HG02798 (cell line): ENCODE measurements at regions not wholly inside any gene's neighbourhood (a gene's known extent, or its start where the extent isn't known, plus 50 kb on each side); places are given as distances from the start of the nearest gene placed in this dataset.
A peak's percentile ranks its signal among the peaks of the same experiment; 100 is the strongest.
"Not testable (repeated sequence)": the region's sequence is repeated elsewhere in the genome, so short reads cannot be mapped to it uniquely, and the experiment has no call there.

ENCODE experiments used
- ATAC-seq: cut with Tn5 transposase; IDR thresholded peaks from one replicate; pipeline ENCODE4 v1.9.1; 2021; ENCODE audit warnings: mild to moderate bottlenecking; ENCODE audit not compliant: unreplicated experiment, poor library complexity

DNA sequence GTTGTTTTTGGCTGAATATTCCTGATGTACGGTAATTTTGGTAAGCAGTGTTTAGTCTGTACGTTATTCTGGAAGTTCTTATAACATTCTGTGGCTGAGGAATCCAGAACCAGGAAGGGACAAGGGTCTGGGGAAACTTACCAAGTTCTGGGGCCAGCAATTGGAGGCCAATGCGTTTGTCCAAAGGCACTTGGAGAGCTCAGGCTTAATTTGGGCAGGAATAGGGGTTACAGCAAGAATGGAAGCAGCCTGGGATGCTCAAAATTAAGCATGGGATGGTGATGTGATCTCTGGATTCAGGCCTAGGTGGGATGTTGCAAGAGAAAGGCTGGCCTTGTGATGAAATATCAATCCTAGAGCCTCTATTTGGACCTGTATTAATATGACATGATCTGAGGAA is 235.2 kb upstream of the NOX3 start:
- ATAC-seq, result no peak

DNA sequence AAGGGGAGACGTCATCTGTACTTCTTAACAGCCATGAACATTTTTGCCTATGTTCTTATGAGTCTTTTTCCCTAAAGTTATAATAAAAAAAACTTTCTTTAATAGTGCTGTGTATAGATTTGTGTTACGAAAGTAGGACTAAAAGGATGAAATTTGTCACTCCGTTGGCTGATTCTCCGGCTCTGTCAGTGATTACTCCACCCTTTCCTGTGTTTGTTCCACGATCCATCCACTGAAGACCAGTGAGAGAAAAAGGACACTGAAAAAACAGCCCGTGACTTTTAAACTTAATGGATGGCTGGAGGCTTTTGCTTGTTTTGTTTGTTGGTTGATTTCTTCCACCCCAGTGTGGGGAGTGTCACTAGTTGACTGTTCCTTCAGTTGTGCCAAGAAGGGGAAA is 232.0 kb upstream of the NOX3 start:
- no peak for ATAC-seq

DNA sequence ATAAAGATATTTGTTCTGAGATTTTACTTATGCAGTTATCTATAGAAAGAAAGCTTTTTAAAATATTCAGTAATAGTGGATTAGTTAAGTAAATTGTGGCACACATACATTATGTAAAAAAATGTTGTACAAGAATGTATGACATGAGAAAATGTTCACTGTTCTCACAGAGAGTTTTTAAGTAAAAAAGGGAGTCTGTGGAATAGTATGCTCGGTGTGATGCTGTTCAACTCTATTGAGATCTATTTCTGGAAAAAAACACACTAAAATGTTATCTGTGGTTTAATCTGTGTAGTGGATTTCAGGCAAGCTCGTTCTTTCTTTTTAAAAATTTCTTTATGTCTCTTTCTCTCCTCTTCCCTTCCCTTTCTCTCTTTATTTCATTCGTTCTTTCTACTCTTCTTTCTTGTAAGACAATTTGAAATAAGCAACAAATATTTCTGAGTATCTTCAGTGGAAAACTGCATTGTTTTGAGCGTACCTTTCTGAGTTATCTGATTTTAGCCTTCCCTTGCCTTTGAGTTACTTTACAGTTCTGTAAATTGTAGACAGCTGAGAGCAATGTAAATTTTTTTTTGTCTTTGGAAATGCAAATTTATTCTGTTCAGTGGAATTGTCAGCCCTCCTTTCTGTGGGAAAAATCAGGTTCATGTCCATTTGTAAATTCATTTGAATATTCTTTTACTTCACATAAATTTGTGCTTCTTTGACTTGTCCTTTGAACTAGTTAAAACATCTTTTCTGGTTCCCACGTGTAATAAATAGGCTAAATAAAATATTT is 229.0 kb upstream of the NOX3 start:
- no peak for ATAC-seq

- ATAC-seq, result no peak
Observed at GRCh38 chr6:155678361-155678760, 222.7 kb upstream of the NOX3 start.

DNA sequence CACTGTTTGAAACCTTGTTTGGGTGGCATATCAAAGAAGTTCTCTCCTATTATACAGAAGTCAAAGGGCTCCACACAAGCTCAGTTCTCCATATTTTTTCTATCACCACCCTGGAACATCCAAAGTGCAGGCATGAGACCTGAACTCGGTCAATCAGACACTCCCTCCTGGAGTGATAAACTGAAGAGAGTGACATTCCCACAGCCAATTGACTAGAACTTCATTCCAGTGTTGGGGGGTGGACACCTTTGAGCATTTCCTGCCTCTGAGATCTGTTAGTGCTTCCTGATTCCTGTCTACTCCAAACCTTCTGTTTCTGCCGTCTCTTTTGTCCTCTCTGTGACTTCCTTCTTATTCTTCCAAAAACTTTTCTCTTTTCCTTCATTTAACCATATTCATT is 220.7 kb upstream of the NOX3 start:
- no peak for ATAC-seq

DNA sequence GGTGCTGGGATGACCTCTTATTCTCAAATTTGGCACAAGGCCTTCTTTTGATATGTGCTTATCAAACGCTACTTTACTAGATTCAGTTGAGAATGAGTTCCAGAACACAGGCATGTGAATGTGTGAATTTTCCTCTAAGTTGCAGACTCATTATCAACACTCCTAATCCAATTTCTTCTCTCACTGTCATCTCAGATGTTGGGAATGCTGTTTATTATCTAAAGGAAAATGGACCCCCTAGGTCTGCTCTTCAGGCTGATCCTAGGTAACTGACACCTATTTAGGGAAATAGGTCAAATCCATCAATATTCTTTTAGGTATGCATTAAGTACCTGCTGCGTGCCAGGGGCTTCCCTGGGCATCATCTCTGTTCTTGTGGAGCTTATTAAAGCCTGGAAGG is 215.0 kb upstream of the NOX3 start:
- ATAC-seq, result no peak

DNA sequence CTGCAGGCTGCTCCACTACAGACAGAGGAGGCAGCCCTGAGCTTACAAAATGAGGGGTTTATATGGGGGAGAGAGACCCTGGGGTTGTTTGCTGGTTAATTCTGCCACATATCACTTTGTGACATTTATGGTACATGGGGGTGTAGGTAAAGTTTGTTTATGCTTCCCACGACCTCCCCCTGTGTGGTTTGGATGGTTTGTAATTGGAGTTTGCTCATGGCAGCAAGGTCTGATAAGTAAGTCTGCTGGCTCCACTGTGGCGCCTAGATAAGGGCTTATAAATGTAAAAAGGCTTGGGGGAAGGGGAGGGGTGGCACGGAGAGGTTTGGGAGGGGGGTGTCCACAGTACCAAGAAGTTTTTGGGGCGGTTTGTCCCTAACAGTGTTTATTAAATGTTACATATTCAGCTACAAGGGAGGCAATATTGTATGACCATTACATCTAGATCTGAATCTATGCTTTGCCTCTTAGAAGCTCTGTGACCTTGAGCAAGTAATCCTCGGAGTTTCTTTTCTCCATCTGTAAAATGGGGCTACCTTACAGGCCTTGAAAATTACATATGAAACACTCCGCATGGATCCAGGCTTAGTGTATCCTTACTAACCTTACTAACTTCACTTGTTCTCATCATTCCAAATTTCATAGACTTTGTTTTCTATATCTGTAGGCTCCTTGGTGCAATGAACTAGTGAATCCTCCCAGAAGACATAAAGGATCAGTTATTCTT is 204.8 kb upstream of the NOX3 start:
- ATAC-seq, result no peak

GRCh38 chr6:155656024-155656423 is 200.4 kb upstream of the NOX3 start:
- no peak for ATAC-seq

GRCh38 chr6:155654474-155654873 is 198.8 kb upstream of the NOX3 start:
- no peak for ATAC-seq

DNA sequence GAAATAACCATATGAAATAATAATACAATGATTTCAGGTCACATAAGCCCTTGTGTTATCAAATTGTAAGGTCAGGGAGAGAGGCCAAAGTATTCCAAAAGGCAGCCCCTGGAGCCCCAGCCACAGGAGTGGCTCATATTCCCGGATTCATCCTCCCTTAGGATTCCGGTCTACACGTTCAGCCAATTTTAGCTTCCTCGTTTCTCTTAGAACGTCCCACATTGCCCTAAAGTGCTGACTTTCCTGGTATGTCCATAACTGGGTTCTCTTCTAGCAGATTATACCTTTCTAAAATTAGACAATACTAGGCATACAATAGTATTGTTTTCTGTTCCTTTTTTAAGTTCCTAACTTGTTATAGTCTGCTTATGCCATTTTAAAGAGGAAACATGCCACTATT is 192.7 kb upstream of the NOX3 start:
- no peak for ATAC-seq

DNA sequence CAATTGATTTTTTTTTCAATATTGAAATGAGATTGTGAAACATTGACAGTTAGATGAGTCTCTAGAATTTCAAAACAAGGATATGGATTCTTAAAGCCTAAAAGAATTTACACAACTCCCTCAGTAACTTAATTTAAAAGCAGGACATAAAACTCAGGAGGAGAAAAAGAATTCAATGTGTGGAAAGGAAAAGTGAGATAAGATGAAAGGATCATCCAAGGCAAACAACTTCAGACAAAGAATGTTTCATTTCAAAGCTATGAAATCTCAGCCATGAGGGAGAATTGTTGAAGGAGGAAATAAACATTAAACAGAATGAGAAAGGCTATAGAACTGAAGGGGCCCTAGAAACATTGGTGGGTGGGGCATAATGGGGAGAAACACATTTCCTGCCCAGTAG is 191.7 kb upstream of the NOX3 start:
- ATAC-seq, result no peak

- ATAC-seq, result no peak
Observed at GRCh38 chr6:155646443-155646842, 190.8 kb upstream of the NOX3 start.

DNA sequence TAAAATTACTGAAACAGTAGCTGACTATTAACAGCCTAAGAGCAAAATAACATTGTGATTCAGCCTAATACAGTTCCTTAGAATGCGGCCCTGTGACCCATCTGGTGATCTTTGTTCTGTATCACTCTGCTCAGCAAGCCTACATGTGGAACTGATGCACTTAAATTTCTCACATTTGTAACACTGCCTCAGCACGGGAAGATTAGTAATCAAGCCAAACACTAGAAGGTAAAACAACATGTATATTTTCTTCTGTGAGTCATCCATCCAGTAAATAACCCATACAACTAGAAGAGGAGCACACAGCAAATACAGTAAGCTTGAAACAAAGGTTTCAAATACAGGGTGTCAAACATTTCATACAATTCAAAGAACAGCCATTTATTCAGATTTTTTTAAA is 189.7 kb upstream of the NOX3 start:
- ATAC-seq, result no peak

- no peak for ATAC-seq
Observed at GRCh38 chr6:155641603-155642002, 186.0 kb upstream of the NOX3 start.

DNA sequence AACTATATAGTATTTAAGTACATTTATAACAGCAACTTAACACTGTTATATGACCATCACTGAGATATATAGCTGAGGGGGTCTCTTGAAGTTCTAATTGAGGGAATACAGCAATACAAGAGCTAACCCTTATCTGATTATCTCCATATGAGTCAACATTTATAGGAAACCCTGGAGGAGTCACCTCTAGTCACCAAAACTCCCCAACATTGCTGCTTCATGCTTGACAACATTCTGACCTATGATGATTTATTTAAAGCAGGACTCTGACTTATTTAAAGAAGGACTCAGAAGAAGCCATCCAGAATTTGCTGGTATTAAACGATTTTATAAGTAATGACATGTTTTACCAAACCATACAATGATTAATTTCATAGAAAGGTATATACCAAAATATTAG is 182.6 kb upstream of the NOX3 start:
- no peak for ATAC-seq

GRCh38 chr6:155635416-155635815 is 179.8 kb upstream of the NOX3 start:
- ATAC-seq, result no peak

DNA sequence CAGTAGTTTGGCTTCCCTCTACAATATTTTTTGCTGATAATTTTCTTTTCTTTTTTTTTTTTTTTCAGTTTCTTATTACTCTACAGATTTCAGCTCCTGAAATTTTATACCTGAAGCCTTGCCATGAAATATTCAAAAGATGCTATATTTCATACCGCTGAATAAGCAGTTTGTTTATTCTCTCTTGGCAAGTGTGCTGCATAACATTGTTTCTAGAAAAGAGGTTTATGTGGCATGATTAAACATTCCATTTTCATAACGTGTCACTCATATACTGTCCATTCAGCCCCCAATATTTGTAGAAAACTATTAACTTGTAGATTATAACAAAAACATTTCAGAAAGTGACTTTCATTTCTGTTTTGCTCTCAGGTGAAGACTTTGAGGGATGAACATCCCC is 174.4 kb upstream of the NOX3 start:
- ATAC-seq, result no peak

GRCh38 chr6:155629652-155630051 is 174.0 kb upstream of the NOX3 start:
- ATAC-seq, result no peak

- ATAC-seq, result peak; percentile 93
Observed at GRCh38 chr6:155628306-155628705, 172.7 kb upstream of the NOX3 start.

DNA sequence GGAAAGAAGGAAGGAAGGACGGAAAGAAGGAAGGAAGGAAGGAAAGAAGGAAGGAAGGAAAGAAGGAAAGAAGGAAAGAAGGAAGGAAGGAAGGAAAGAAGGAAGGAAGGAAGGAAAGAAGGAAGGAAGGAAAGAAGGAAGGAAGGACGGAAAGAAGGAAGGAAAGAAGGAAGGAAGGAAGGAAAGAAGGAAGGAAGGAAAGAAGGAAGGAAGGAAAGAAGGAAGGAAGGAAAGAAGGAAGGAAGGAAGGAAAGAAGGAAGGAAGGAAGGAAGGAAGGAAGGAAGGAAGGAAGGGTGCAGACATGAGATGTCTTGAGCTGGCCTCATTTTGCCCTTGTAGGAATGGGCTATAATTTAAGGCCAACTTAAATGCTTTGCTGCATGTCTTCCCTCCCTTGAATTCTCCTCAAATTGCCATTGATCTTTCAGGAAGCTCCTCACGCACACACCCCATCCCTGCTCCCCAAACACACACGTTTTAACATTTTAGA is 172.1 kb upstream of the NOX3 start:
- ATAC-seq, result not testable (repeated sequence)

DNA sequence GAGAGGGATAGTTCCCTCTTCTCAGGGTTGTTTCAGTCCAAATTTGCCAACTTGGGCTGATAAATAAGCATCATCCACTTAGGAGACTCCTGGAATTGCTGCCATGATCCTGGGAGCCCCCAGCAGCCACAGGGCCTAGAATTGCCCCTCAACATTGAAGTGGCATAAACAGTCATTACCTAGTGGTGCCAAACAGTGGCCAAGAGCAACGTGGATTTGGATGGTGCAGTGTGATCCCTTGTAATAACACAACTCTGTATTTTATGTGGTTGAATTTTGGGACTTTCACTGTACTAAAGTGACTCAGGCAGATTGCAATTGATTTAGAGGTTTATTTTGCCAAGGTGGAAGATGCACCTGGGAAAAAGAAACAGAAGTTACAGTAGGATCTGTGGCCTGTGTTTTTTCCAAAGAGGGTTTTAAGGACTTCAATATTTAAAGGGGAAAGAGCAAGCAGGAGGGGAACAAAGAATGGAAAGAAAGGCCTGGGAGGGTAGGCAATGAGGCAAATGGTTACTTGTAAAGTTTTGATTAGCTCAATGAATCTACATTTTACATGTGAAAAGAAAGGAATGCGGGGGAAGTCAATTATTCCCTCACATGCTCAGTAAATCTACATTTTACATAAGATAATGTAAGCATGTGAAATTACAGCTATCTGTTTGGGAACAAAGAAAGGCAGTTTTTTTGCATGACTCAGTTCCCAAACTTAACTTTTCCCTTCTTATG is 168.0 kb upstream of the NOX3 start:
- ATAC-seq, result no peak
